Naive thymus-derived CD8-positive, alpha-beta T cell (primary cell): ENCODE measurements at regions not wholly inside any gene's neighbourhood (a gene's known extent, or its start where the extent isn't known, plus 50 kb on each side); places are given as distances from the start of the nearest gene placed in this dataset.
A peak's percentile ranks its signal among the peaks of the same experiment; 100 is the strongest.

Source experiments
- ATAC-seq, 2 donors: fragments of 150-1000 bp; cut with Tn5 transposase in 1 of 2; sonication (Bioruptor Pico), chemical (Tn5 transposase) in 1 of 2; 1 replicate in 1 of 2; 2 replicates in 1 of 2; pipeline ENCODE4 v1.10.0; 2021; ENCODE audit warnings: mild to moderate bottlenecking in 2 of 2, moderate library complexity in 2 of 2
- POLR2A ChIA-PET: fragments of 350-600 bp; sonication (Branson Sonifier 250); formaldehyde crosslinking; loops from one replicate; lab custom pipeline; 2021; ENCODE audit warnings: antibody characterized with exemption; lab: Charles Lee
- DNase-seq, 10 donors: peaks; one replicate each; pipeline versions ENCODE4 v3.0.0 to v3.0.0-alpha.2; 2020 to 2022
- H3K27ac Mint-ChIP-seq, 10 donors: one replicate each; pipeline ENCODE4 v1.8.0; 2020 to 2022; ENCODE audit warnings: mild to moderate bottlenecking in 10 of 10, mixed read lengths in 10 of 10, moderate library complexity in 4 of 10, inconsistent platforms in 1 of 10
- H3K27me3 Mint-ChIP-seq, 5 donors: one replicate each; pipeline ENCODE4 v1.8.0; 2021 to 2022; ENCODE audit warnings: mixed read lengths in 5 of 5
- H3K36me3 Mint-ChIP-seq, 3 donors: one replicate each; pipeline ENCODE4 v1.8.0; 2020 to 2022; ENCODE audit warnings: mixed read lengths in 3 of 3, mild to moderate bottlenecking in 2 of 3, inconsistent platforms in 1 of 3
- H3K4me1 Mint-ChIP-seq, 4 donors: one replicate each; pipeline ENCODE4 v1.8.0; 2021 to 2022; ENCODE audit warnings: mixed read lengths in 4 of 4
- H3K4me3 Mint-ChIP-seq, 10 donors: one replicate each; pipeline ENCODE4 v1.8.0; 2020 to 2022; ENCODE audit warnings: mild to moderate bottlenecking in 10 of 10, mixed read lengths in 10 of 10, moderate library complexity in 6 of 10, inconsistent platforms in 1 of 10
- H3K9me3 Mint-ChIP-seq, 9 donors: one replicate each; pipeline ENCODE4 v1.8.0; 2020 to 2022; ENCODE audit warnings: mixed read lengths in 9 of 9, mild to moderate bottlenecking in 3 of 9, inconsistent platforms in 1 of 9, moderate library complexity in 1 of 9

DNA sequence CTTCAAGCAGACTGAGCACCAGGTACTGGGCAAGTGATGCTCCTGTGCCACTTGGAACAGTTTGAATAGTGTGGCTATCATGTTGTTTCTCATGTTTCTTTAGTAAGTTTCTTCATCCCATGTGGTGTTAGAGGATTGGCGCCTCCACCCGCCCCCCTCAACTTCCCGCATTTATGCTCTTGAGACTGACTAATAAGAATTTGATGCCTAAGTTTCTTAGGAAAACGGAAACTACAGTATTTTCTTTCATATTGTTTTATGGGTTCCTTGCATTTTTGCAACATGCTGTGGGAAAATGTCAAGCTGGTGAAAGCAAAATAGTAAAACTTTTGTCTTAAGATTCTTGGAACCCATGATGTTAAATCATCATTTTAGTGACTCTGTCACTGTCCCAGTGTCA lies 101.2 kb upstream of the SLC4A4 start:
- POLR2A ChIA-PET = no interaction called here
- H3K4me3 Mint-ChIP-seq = no peak overlapping the region
- no peaks in the 10 kb centered on the region for H3K36me3 Mint-ChIP-seq
- ATAC-seq (no peak), DNase-seq (no peak)
- H3K27ac Mint-ChIP-seq = no peak overlapping the region
- no peaks in the 10 kb centered on the region for H3K9me3 Mint-ChIP-seq
- peaks cover 0 to 13% (median 1%) of the 10 kb centered on the region in 5 donors for H3K27me3 Mint-ChIP-seq
- peaks cover 0 to 3% (median 1%) of the 10 kb centered on the region in 4 donors for H3K4me1 Mint-ChIP-seq

DNA sequence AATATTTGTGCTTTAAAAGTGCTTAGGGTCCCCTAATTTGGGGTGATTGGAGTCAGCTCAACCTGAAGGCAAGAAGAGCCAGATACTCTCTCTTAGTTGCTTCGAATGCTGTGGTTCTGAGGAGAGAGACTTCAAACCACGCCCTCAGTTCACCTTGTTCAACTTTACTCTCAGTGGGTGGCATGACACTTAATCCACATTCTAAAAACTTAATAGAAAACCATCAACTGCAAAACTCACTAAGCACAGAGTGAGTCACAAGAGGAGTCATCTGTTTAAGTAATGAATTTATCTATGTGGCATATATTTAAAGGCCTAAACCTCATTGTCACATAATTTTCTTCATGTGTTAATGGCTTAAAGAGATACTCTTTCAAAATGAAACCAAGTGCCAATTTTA lies 99.5 kb upstream of the SLC4A4 start:
- no peak for DNase-seq
- Mint-ChIP-seq H3K9me3 (no peaks in the 10 kb centered on the region), H3K27ac (no peak overlapping the region), H3K27me3 (peaks cover 0 to 5% (median 1%) of the 10 kb centered on the region in 5 donors), H3K4me1 (peaks cover 0 to 3% (median 3%) of the 10 kb centered on the region in 4 donors), H3K36me3 (no peaks in the 10 kb centered on the region), H3K4me3 (no peak overlapping the region)
- POLR2A ChIA-PET = no interaction called here
- no peak for ATAC-seq

DNA sequence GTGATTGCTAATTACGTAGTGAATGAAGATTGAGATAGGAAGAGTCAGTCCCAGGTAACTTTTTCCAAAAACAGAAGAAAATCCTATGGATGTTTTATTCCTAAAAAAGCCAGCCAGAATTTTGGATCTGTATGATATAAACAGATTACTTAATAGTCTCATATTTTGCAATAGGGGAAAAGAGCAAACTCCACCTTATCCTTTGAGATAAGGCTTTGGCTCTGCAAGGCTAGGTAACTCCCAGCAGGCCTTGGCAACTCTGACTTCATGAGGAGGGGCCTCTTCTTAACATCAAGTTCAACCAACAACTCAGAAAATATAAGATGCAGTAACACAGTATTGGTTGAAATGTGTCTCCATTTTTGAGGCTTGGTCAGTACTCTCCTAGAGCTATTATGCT lies 98.7 kb upstream of the SLC4A4 start:
- Mint-ChIP-seq H3K4me1 (peaks cover 0 to 3% (median 3%) of the 10 kb centered on the region in 4 donors), H3K9me3 (no peaks in the 10 kb centered on the region), H3K4me3 (no peak overlapping the region), H3K36me3 (no peaks in the 10 kb centered on the region), H3K27ac (no peak overlapping the region), H3K27me3 (peaks cover 0 to 5% (median 1%) of the 10 kb centered on the region in 5 donors)
- POLR2A ChIA-PET = no interaction called here
- ATAC-seq = no peak
- DNase-seq = no peak

DNA sequence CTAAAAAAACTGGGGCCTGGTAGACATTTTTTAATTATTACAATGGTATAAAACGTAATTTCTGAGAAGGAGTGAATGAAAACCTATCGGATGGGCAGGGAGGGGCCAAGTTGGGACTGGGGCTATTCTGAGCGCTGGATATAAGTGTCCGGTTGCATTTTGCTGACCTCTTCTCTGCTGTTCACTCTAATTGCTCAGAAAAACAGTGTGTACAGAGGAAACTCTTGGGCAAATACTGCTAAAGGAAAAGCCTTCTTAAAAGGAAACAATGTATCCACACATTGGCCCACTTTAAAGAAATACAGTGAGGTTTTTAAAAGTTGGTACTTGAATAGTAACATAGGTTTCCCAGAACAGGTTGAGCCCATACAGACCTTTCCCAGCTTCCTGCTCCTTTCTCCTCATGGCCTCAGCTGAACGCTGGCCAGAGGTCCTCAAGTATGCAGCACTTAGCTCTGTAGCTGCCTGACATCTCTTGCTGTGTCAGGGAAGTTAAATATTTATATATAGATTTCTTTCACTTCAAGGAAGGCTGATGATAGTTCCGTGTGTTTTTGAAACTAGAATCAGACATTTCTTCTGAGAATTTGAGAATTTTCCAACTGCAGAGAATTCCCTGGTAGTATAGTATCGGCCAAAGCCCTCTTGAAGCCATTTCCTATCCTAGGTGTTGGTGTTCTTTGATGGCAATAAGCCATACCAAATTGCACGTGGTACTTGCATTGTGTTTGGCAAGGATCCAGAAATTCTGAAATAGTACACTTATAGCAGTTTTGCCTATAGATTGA lies 97.1 kb upstream of the SLC4A4 start:
- H3K36me3 Mint-ChIP-seq = no peaks in the 10 kb centered on the region
- no peak for ATAC-seq
- H3K4me1 Mint-ChIP-seq = peaks cover 0 to 3% (median 0%) of the 10 kb centered on the region in 4 donors
- no peaks in the 10 kb centered on the region for H3K9me3 Mint-ChIP-seq
- POLR2A ChIA-PET = no interaction called here
- no peak for DNase-seq
- H3K27ac Mint-ChIP-seq = no peak overlapping the region
- no peaks in the 10 kb centered on the region for H3K27me3 Mint-ChIP-seq
- no peak overlapping the region for H3K4me3 Mint-ChIP-seq

DNA sequence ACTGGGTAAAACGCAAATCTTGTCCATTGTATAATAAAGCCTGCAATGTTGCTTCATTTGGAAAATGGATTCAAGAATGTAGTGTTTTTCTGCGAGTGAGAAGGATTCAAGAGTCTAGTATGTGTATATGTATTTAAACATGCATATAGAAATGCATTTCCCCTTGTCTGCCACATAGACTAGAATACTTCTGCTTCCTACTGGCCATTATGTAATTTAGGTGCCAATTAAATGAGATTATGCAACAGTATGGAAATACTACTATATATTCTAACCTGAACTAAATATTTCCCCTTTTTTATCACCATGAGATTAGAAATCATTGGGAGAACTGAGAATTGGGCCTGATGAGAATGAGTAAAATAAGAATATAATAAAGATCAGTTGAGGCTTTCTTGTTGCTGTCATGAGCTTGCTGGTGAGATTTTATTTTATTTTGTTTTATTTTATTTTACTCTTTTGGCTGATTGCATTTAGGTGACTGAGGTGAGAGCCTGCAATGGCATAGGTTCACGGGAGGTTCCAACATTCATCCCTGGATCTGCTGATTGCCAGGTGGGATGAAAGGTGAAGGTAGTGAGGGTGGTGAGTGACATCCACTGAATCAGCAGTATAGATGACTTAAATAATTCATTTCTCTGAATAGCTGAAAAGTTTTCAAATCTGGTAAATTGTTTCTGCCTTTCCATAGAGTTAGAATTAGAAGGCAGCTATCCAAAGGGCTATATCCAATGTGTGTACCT lies 95.6 kb upstream of the SLC4A4 start:
- Mint-ChIP-seq H3K27ac (no peak overlapping the region), H3K27me3 (peaks cover 0 to 3% (median 0%) of the 10 kb centered on the region in 5 donors), H3K9me3 (no peaks in the 10 kb centered on the region), H3K4me3 (no peak overlapping the region), H3K36me3 (no peaks in the 10 kb centered on the region), H3K4me1 (peaks cover 0 to 3% (median 0%) of the 10 kb centered on the region in 4 donors)
- ATAC-seq (no peak), DNase-seq (no peak)
- POLR2A ChIA-PET = no interaction called here

DNA sequence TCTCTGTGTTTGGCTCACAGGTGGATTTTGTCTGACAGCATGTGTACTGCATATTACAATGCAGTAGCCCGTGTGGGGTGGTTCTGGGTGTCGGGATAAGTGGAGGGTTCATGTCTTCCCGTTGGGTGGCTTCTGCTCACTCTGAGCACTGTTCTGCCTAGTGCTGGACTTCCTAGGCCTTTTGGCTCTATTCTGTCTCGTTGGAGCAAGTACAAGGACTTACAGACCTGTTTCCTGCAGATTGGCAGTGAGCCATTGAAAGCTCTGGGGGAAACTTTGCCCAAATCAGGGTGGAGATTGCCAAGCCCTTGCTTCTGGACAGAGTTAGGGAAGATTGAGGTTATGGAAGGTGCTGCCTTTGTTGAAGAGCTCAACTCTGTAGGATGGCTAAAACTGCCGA lies 91.1 kb upstream of the SLC4A4 start:
- Mint-ChIP-seq H3K4me1 (peaks cover 0 to 3% (median 0%) of the 10 kb centered on the region in 4 donors), H3K4me3 (no peak overlapping the region), H3K27ac (no peak overlapping the region), H3K9me3 (no peaks in the 10 kb centered on the region), H3K36me3 (no peaks in the 10 kb centered on the region), H3K27me3 (peaks cover 0 to 3% (median 0%) of the 10 kb centered on the region in 5 donors)
- POLR2A ChIA-PET = no interaction called here
- ATAC-seq (no peak), DNase-seq (no peak)

DNA sequence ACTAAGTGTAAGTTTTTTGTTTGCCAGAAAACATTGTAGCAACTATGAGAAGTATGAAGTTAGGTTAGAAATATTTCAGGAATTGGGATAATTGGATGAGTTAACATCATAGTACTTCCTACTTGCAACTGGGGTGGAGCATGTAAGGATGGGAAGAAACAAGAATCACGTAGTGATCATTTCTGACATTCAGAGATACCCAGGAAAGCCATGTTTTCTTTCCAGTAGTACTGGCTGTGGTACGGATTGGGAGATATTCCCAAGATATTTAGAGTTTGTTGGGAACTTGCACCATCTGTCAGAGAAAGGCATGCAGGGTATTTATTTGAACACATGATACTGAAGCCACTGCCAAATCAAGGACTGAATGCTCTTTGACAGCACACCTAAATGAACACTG lies 87.6 kb upstream of the SLC4A4 start:
- no peak overlapping the region for H3K4me3 Mint-ChIP-seq
- DNase-seq (no peak), ATAC-seq (no peak)
- no peak overlapping the region for H3K27ac Mint-ChIP-seq
- peaks cover 0 to 12% (median 1%) of the 10 kb centered on the region in 4 donors for H3K4me1 Mint-ChIP-seq
- POLR2A ChIA-PET = no interaction called here
- H3K36me3 Mint-ChIP-seq = no peaks in the 10 kb centered on the region
- H3K27me3 Mint-ChIP-seq = peaks cover 0 to 4% (median 0%) of the 10 kb centered on the region in 5 donors
- no peaks in the 10 kb centered on the region for H3K9me3 Mint-ChIP-seq

DNA sequence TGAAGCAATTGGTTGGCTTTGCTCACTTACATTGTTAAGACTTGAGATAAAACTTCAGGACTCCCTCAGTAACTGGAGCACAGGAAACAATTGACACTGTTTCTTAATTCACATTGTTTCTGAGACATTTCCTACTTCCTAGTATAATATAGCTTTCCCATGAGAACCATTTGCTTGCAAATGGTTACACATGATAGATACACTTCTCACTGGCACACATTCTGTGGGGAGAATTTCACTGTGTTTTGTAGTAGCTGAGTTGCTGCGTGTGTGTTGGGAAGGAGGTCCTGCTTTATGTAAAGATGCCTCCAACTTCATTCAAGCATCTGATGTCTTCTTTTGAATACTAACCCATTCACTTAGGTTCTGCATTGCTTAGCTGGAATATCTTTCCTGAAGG lies 85.3 kb upstream of the SLC4A4 start:
- no peak overlapping the region for H3K27ac Mint-ChIP-seq
- H3K4me3 Mint-ChIP-seq = no peak overlapping the region
- peaks cover 0 to 7% (median 0%) of the 10 kb centered on the region in 5 donors for H3K27me3 Mint-ChIP-seq
- no peaks in the 10 kb centered on the region for H3K9me3 Mint-ChIP-seq
- ATAC-seq = no peak
- H3K36me3 Mint-ChIP-seq = no peaks in the 10 kb centered on the region
- peaks cover 0 to 12% (median 1%) of the 10 kb centered on the region in 4 donors for H3K4me1 Mint-ChIP-seq
- POLR2A ChIA-PET = no interaction called here
- DNase-seq = no peak

DNA sequence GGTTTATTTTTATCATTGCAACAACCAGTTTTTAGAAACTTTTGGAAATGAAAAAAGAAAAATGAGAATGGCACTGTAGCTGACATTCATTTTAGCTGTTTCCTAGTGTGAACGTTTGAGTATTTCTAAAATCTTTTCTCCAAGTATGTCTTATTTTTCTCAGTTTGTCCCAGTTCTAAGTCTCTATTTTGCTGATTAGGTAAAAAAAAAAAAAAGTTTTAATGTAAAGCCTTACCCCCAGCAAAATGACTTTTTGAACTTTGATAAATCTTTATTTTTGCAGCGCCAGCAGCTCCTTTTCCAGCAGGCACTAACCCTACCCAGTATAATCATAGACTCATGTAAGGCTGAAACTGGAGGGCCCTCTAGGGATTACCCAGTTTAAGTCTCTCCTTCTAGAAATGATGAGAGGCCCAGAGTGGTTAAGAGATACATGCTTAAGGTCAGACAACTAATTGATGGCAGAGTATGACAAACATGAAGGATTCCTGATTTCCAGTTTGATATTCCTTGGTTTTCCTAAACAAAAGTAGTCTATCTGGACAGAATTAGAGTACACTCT lies 84.3 kb upstream of the SLC4A4 start:
- no peak for ATAC-seq
- POLR2A ChIA-PET = no interaction called here
- DNase-seq = no peak
- H3K27ac Mint-ChIP-seq = no peak overlapping the region
- H3K36me3 Mint-ChIP-seq = no peaks in the 10 kb centered on the region
- H3K4me1 Mint-ChIP-seq = peaks cover 0 to 14% (median 1%) of the 10 kb centered on the region in 4 donors
- peaks cover 0 to 7% (median 0%) of the 10 kb centered on the region in 5 donors for H3K27me3 Mint-ChIP-seq
- no peak overlapping the region for H3K4me3 Mint-ChIP-seq
- H3K9me3 Mint-ChIP-seq = no peaks in the 10 kb centered on the region

DNA sequence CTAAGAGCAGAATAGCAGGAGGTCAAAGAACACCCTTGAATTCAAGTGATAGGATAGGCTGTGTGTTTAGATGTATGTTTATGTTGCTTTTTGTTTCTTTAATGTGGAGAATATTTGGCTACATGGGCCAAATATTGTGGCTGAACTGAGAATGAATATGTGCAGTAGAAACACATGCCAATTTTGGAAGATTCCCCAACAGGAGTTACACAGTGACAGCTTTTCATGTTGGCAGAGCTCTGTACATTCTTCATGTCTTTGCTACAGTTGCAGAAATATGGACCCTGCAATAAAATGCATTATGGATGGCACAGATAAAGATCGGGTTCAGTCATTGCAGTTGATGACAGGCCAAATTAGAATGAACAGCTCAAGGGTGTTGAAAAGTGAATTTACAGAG lies 82.8 kb upstream of the SLC4A4 start:
- no peak overlapping the region for H3K4me3 Mint-ChIP-seq
- H3K27ac Mint-ChIP-seq = no peak overlapping the region
- H3K9me3 Mint-ChIP-seq = no peaks in the 10 kb centered on the region
- DNase-seq = no peak
- ATAC-seq = no peak
- H3K4me1 Mint-ChIP-seq = peaks cover 0 to 23% (median 1%) of the 10 kb centered on the region in 4 donors
- H3K36me3 Mint-ChIP-seq = no peaks in the 10 kb centered on the region
- POLR2A ChIA-PET = no interaction called here
- H3K27me3 Mint-ChIP-seq = peaks cover 0 to 7% (median 1%) of the 10 kb centered on the region in 5 donors

DNA sequence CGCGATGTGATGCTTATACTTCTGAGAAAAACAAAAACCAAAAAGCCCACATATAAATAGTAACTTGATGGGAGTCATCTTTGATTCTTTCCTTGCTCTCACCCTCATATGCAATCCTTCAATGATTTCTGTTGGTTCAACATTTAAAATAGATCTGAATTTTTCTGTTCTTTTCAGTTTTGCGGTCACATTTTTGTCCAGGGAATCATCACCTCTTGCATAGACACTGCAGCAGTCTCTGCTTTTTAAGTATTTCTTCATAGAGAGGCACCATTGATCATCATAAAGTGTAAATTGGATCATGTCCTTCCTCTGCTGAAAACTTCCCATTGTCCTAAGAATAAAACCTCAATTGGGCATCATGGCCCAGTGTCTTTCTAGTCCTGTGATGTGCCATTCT lies 81.1 kb upstream of the SLC4A4 start:
- no peak overlapping the region for H3K27ac Mint-ChIP-seq
- POLR2A ChIA-PET = no interaction called here
- no peaks in the 10 kb centered on the region for H3K36me3 Mint-ChIP-seq
- H3K4me1 Mint-ChIP-seq = peaks cover 4 to 33% (median 14%) of the 10 kb centered on the region in 4 donors
- no peak for ATAC-seq
- DNase-seq = no peak
- H3K4me3 Mint-ChIP-seq = no peak overlapping the region
- H3K27me3 Mint-ChIP-seq = peaks cover 0 to 7% (median 1%) of the 10 kb centered on the region in 5 donors
- no peaks in the 10 kb centered on the region for H3K9me3 Mint-ChIP-seq

DNA sequence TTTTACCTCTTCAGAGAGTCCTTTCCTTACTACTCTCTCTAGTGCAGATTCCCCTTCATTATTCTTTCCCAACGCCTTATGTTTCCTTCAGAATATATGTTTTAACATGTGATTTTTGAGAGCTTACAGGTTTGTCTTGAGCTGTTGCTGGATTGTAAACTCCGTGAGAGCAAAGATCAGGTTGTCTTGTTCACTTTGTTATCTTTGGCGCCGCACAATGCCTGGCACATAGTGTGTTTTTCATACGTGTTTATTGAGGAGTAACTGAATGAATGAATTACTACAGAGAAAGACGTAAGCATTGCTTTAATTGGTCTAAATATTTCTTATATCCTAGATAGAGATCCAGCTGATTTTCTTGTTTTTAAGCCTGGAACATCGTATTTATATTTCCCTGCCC lies 80.5 kb upstream of the SLC4A4 start:
- no peak overlapping the region for H3K27ac Mint-ChIP-seq
- no peaks in the 10 kb centered on the region for H3K36me3 Mint-ChIP-seq
- no peak overlapping the region for H3K4me3 Mint-ChIP-seq
- DNase-seq = no peak
- H3K9me3 Mint-ChIP-seq = no peaks in the 10 kb centered on the region
- peaks cover 4 to 33% (median 14%) of the 10 kb centered on the region in 4 donors for H3K4me1 Mint-ChIP-seq
- peaks cover 0 to 7% (median 1%) of the 10 kb centered on the region in 5 donors for H3K27me3 Mint-ChIP-seq
- POLR2A ChIA-PET = no interaction called here
- ATAC-seq = no peak

DNA sequence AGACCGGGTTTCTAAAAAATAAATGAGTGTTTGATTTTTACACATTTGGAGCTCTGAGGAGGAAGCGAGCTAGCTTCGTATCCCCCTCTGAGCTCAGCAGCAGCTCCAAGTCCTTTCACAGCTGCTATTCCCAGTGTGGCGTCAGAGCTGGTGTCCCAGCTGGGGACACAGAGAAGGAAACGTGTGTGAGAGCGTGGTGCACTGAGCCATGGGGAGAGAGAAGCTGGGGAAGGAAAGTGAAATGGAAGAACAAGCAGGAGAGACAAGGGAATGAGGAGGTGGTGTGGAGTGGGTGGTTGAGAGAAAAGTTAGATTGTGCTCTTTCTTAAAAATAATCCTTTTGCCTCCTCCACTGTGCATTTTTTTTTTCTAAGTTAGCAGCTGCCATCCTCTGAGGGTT lies 79.5 kb upstream of the SLC4A4 start:
- DNase-seq = no peak
- H3K27ac Mint-ChIP-seq = peak overlapping the region in 1 of 10 donors; percentile 54
- H3K27me3 Mint-ChIP-seq = peaks cover 0 to 7% (median 1%) of the 10 kb centered on the region in 5 donors
- no peaks in the 10 kb centered on the region for H3K36me3 Mint-ChIP-seq
- POLR2A ChIA-PET = no interaction called here
- ATAC-seq = no peak
- H3K4me1 Mint-ChIP-seq = peaks cover 4 to 26% (median 13%) of the 10 kb centered on the region in 4 donors
- H3K9me3 Mint-ChIP-seq = no peaks in the 10 kb centered on the region
- no peak overlapping the region for H3K4me3 Mint-ChIP-seq
